ENCODE measurements at regions not wholly inside any gene's neighbourhood (a gene's known extent, or its start where the extent isn't known, plus 50 kb on each side); places are given as distances from the start of the nearest gene placed in this dataset.

- TF ChIP-seq CTCF (IDR thresholded peaks at IDR 0.05) (no peak), POLR2A (IDR thresholded peaks at IDR 0.05) (no peak)
Measured at GRCh38 chr14:82766996-82767395, 1233.3 kb upstream of the SEL1L start.
